ENCODE measurements at regions not wholly inside any gene's neighbourhood (a gene's known extent, or its start where the extent isn't known, plus 50 kb on each side); places are given as distances from the start of the nearest gene placed in this dataset.
A peak's percentile ranks its signal among the peaks of the same experiment; 100 is the strongest.

GRCh38 chr5:144026286-144026685, 144.2 kb downstream of the YIPF5 start:
- H3K4me3 ChIP-seq, result no peak overlapping the region
- no peaks in the 10 kb centered on the region for H3K36me3 ChIP-seq
- H3K27ac ChIP-seq, result no peak overlapping the region
- DNase-seq (ENCODE audit: low spot score), result no peak
- no peaks in the 10 kb centered on the region for H3K27me3 ChIP-seq
- peaks cover 0 to 10% of the 10 kb centered on the region in 2 donors for H3K4me1 ChIP-seq
- TF ChIP-seq CTCF (IDR thresholded peaks at IDR 0.05), result no peak
- H3K9me3 ChIP-seq, result no peaks in the 10 kb centered on the region

- no peaks in the 10 kb centered on the region for H3K9me3 ChIP-seq
- no peaks in the 10 kb centered on the region for H3K36me3 ChIP-seq
- no peak for DNase-seq (ENCODE audit: low spot score)
- no peaks in the 10 kb centered on the region for H3K27me3 ChIP-seq
- peaks cover 0 to 20% of the 10 kb centered on the region in 2 donors for H3K4me1 ChIP-seq
- no peak for TF ChIP-seq CTCF (IDR thresholded peaks at IDR 0.05)
- no peak overlapping the region for H3K4me3 ChIP-seq
- peak overlapping the region; percentile 28 to 49 for H3K27ac ChIP-seq
Observed at GRCh38 chr5:144028058-144028457, 142.4 kb downstream of the YIPF5 start.

GRCh38 chr5:144028636-144029035, 141.8 kb downstream of the YIPF5 start:
- no peak for TF ChIP-seq CTCF (IDR thresholded peaks at IDR 0.05)
- peaks cover 0 to 20% of the 10 kb centered on the region in 2 donors for H3K4me1 ChIP-seq
- H3K4me3 ChIP-seq, result no peak overlapping the region
- no peaks in the 10 kb centered on the region for H3K36me3 ChIP-seq
- no peak for DNase-seq (ENCODE audit: low spot score)
- H3K27ac ChIP-seq, result peak overlapping the region; percentile 28 to 49
- H3K9me3 ChIP-seq, result no peaks in the 10 kb centered on the region
- no peaks in the 10 kb centered on the region for H3K27me3 ChIP-seq

GRCh38 chr5:144030904-144031303, 139.6 kb downstream of the YIPF5 start:
- Histone ChIP-seq H3K9me3 (no peaks in the 10 kb centered on the region), H3K36me3 (no peaks in the 10 kb centered on the region), H3K27ac (no peak overlapping the region), H3K27me3 (no peaks in the 10 kb centered on the region), H3K4me3 (no peak overlapping the region), H3K4me1 (peaks cover 0 to 20% of the 10 kb centered on the region in 2 donors)
- DNase-seq (ENCODE audit: low spot score), result no peak
- TF ChIP-seq CTCF (IDR thresholded peaks at IDR 0.05), result no peak

GRCh38 chr5:144032375-144032774, 138.1 kb downstream of the YIPF5 start:
- no peaks in the 10 kb centered on the region for H3K36me3 ChIP-seq
- H3K4me3 ChIP-seq, result no peak overlapping the region
- TF ChIP-seq CTCF (IDR thresholded peaks at IDR 0.05), result no peak
- H3K4me1 ChIP-seq, result peaks cover 0 to 20% of the 10 kb centered on the region in 2 donors
- no peaks in the 10 kb centered on the region for H3K27me3 ChIP-seq
- no peak for DNase-seq (ENCODE audit: low spot score)
- H3K27ac ChIP-seq, result no peak overlapping the region
- H3K9me3 ChIP-seq, result no peaks in the 10 kb centered on the region

- Histone ChIP-seq H3K27ac (no peak overlapping the region), H3K4me3 (no peak overlapping the region), H3K27me3 (no peaks in the 10 kb centered on the region), H3K36me3 (no peaks in the 10 kb centered on the region), H3K4me1 (peaks cover 0 to 15% of the 10 kb centered on the region in 2 donors), H3K9me3 (no peaks in the 10 kb centered on the region)
- no peak for TF ChIP-seq CTCF (IDR thresholded peaks at IDR 0.05)
- DNase-seq (ENCODE audit: low spot score), result no peak
Observed at GRCh38 chr5:144033486-144033885, 137.0 kb downstream of the YIPF5 start.
